ENCODE measurements at regions not wholly inside any gene's neighbourhood (a gene's known extent, or its start where the extent isn't known, plus 50 kb on each side); places are given as distances from the start of the nearest gene placed in this dataset.
"Not testable (repeated sequence)": the region's sequence is repeated elsewhere in the genome, so short reads cannot be mapped to it uniquely, and the experiment has no call there.

- Histone ChIP-seq H3K4me1 (ENCODE audit: control insufficient read depth, insufficient read depth, low read length) (no peaks in the 10 kb centered on the region), H3K4me3 (no peak overlapping the region), H3K36me3 (ENCODE audit: control insufficient read depth in 2 of 2, insufficient read depth in 2 of 2, low read length in 1 of 2) (no peaks in the 10 kb centered on the region), H4K20me1 (ENCODE audit: control insufficient read depth, insufficient read depth) (no peaks in the 10 kb centered on the region), H3K79me2 (ENCODE audit: control insufficient read depth, insufficient read depth, low read length) (no peaks in the 10 kb centered on the region), H3K9ac (ENCODE audit: control insufficient read depth, insufficient read depth, low read length) (no peak overlapping the region), H3K4me2 (ENCODE audit: control insufficient read depth, insufficient read depth) (no peak overlapping the region), H3K27ac (ENCODE audit: control insufficient read depth, insufficient read depth) (no peak overlapping the region), H3K27me3 (replicated peaks in 1 of 2; ENCODE audit: control insufficient read depth in 2 of 2, insufficient read depth in 2 of 2, low read length in 1 of 2) (no peaks in the 10 kb centered on the region), H3K9me3 (replicated peaks; ENCODE audit: control insufficient read depth, insufficient read depth, low read length) (no peaks in the 10 kb centered on the region), H2AFZ (ENCODE audit: control insufficient read depth, low read depth, low read length) (no peak overlapping the region)
- ChIA-PET SMC1A (ENCODE audit: uncharacterized antibody, unreplicated experiment) (no interaction called here), CTCF (no interaction called here), POLR2A (no interaction called here), RAD21 (ENCODE audit: unreplicated experiment) (no interaction called here)
- no peak for DNase-seq (ENCODE audit: low read depth, low spot score)
- in situ Hi-C loops (cut with MboI): no loop called here
- ATAC-seq: no peak
- intact Hi-C loops (cut with micrococcal nuclease; ENCODE audit: unreplicated experiment): no loop called here
- FAIRE-seq: no peak
- WGBS (ENCODE audit: insufficient coverage, insufficient replicate concordance, low lambda C conversion rate, missing lambda C conversion rate): 12% methylated on average over 2 of the region's 2 CpGs
- TF ChIP-seq DPF2 (IDR thresholded peaks at IDR 0.05) (no peak), ZNF274 (IDR thresholded peaks at IDR 0.05; ENCODE audit: insufficient read depth, insufficient read length) (no peak), HSF1 (IDR thresholded peaks at IDR 0.05; ENCODE audit: low read depth, low read length) (no peak), HDGF (IDR thresholded peaks at IDR 0.05) (no peak), RAD21 (IDR thresholded peaks at IDR 0.05; ENCODE audit: insufficient read depth, low read depth, low read length) (no peak), ATF3 (IDR thresholded peaks at IDR 0.05; ENCODE audit: borderline replicate concordance, extremely low read depth, low read depth, low read length) (no peak), SREBF1 (IDR thresholded peaks at IDR 0.05; ENCODE audit: low read length) (no peak), RELA (IDR thresholded peaks at IDR 0.05; ENCODE audit: borderline replicate concordance, partially characterized antibody) (no peak), FOXM1 (IDR thresholded peaks at IDR 0.05; ENCODE audit: low read depth, low read length) (no peak), IRF3 (IDR thresholded peaks at IDR 0.05) (no peak), ASH2L (IDR thresholded peaks at IDR 0.05; ENCODE audit: borderline replicate concordance, low read depth) (no peak), MTA3 (IDR thresholded peaks at IDR 0.05; ENCODE audit: borderline replicate concordance, low read length) (no peak), YY1 (IDR thresholded peaks at IDR 0.05; ENCODE audit: low read depth, low read length) (no peak), SRF (IDR thresholded peaks at IDR 0.05; ENCODE audit: low read depth in 2 of 2, low read length in 2 of 2) (no peak), NR2F1 (conservative IDR thresholded peaks at IDR 0.05) (no peak), IKZF2 (IDR thresholded peaks at IDR 0.05) (no peak), JUNB (IDR thresholded peaks at IDR 0.05) (no peak), ZZZ3 (IDR thresholded peaks at IDR 0.05; ENCODE audit: control insufficient read depth, insufficient read length, low read depth) (no peak)
- BruUV-seq (replicated peaks): no TSS peak
Measured at GRCh38 chrX:33949300-33949699, 182.8 kb downstream of the FAM47A start.

GRCh38 chrX:33926249-33926648 is 205.9 kb downstream of the FAM47A start:
- in situ Hi-C loops (cut with MboI); BruUV-seq (replicated peaks); H3K36me3 ChIP-seq (ENCODE audit: control insufficient read depth in 2 of 2, insufficient read depth in 2 of 2, low read length in 1 of 2); POLR2A ChIA-PET; H3K79me2 ChIP-seq (ENCODE audit: control insufficient read depth, insufficient read depth, low read length); SMC1A ChIA-PET (ENCODE audit: uncharacterized antibody, unreplicated experiment); RAD21 ChIA-PET (ENCODE audit: unreplicated experiment); H3K4me1 ChIP-seq (ENCODE audit: control insufficient read depth, insufficient read depth, low read length); H3K9me3 ChIP-seq (replicated peaks; ENCODE audit: control insufficient read depth, insufficient read depth, low read length); H4K20me1 ChIP-seq (ENCODE audit: control insufficient read depth, insufficient read depth); FAIRE-seq; CTCF ChIA-PET; H2AFZ ChIP-seq (ENCODE audit: control insufficient read depth, low read depth, low read length); H3K9ac ChIP-seq (ENCODE audit: control insufficient read depth, insufficient read depth, low read length); H3K27me3 ChIP-seq (replicated peaks in 1 of 2; ENCODE audit: control insufficient read depth in 2 of 2, insufficient read depth in 2 of 2, low read length in 1 of 2); H3K27ac ChIP-seq (ENCODE audit: control insufficient read depth, insufficient read depth); H3K4me2 ChIP-seq (ENCODE audit: control insufficient read depth, insufficient read depth); ATAC-seq; DNase-seq (ENCODE audit: low read depth, low spot score); H3K4me3 ChIP-seq; intact Hi-C loops (cut with micrococcal nuclease; ENCODE audit: unreplicated experiment): not testable (repeated sequence)
- 8% methylated on average over 5 of the region's 5 CpGs for WGBS (ENCODE audit: insufficient coverage, insufficient replicate concordance, low lambda C conversion rate, missing lambda C conversion rate)
